ENCODE measurements at regions not wholly inside any gene's neighbourhood (a gene's known extent, or its start where the extent isn't known, plus 50 kb on each side); places are given as distances from the start of the nearest gene placed in this dataset.

- no peak overlapping the region for H3K9ac ChIP-seq (ENCODE audit: low read length)
- no peak overlapping the region for H3K4me3 Mint-ChIP-seq
Measured at GRCh38 chr12:123034865-123035264, 54.4 kb downstream of the ARL6IP4 start.

More at GRCh38 chr12:123034865-123035264, 54.4 kb downstream of the ARL6IP4 start:
- Histone ChIP-seq H3K27ac (ENCODE audit: low read length in 2 of 2) (no peak overlapping the region), H4K20me1 (ENCODE audit: control insufficient read depth, insufficient read depth, low read length, poor library complexity, severe bottlenecking) (no peaks in the 10 kb centered on the region), H3K4me3 (ENCODE audit: control extremely low read depth in 1 of 5, extremely low read depth in 1 of 5, insufficient read depth in 1 of 5, low read depth in 2 of 5, low read length in 4 of 5) (no peak overlapping the region), H3K9me3 (ENCODE audit: control extremely low read depth in 1 of 3, control insufficient read depth in 2 of 3, insufficient read depth in 1 of 3, low read length in 2 of 3) (no peaks in the 10 kb centered on the region), H3K36me3 (replicated peaks in 1 of 2; ENCODE audit: control extremely low read depth in 1 of 2, control insufficient read depth in 1 of 2, extremely low read depth in 1 of 2, insufficient read depth in 2 of 2, low read length in 1 of 2) (peaks cover 0 to 4% of the 10 kb centered on the region in 2 experiments), H3K4me2 (replicated peaks; ENCODE audit: low read depth, low read length, poor library complexity, severe bottlenecking) (no peak overlapping the region), H3K27me3 (replicated peaks in 1 of 4; ENCODE audit: control extremely low read depth in 1 of 4, control insufficient read depth in 3 of 4, insufficient read depth in 4 of 4, low read length in 3 of 4) (no peaks in the 10 kb centered on the region), H3K4me1 (ENCODE audit: control insufficient read depth in 2 of 2, insufficient read depth in 2 of 2, low read length in 2 of 2) (peaks cover 9 to 14% of the 10 kb centered on the region in 2 donors), H2AFZ (ENCODE audit: insufficient read depth, low read depth, low read length, poor library complexity, severe bottlenecking) (no peak overlapping the region), H3K79me2 (ENCODE audit: control insufficient read depth, insufficient read depth, low read length) (no peaks in the 10 kb centered on the region)
- ChIA-PET CTCF (interaction anchor here (0.9 to 1.5 kb wide), 2 partner anchors 10 to 196 kb away, joined by 3 to 4 read pairs; no protein-coding TSS in a partner anchor), POLR2A (interaction anchor here (0.6 kb wide), 1 partner anchor 23 kb away, joined by 6 read pairs; no protein-coding TSS in a partner anchor)
- 50% methylated on average over 2 of the region's 4 CpGs for WGBS (ENCODE audit: insufficient coverage)
- no peaks in the 10 kb centered on the region for H3K27me3 Mint-ChIP-seq
- H3K9me3 Mint-ChIP-seq (ENCODE audit: insufficient read depth) = no peaks in the 10 kb centered on the region
- ATAC-seq (ENCODE audit: low read depth) = no peak
- peaks cover 13% of the 10 kb centered on the region for H3K4me1 Mint-ChIP-seq
- no peak for DNase-seq
- intact Hi-C loops (cut with micrococcal nuclease) = no loop called here
- TF ChIP-seq EZH2 (IDR thresholded peaks at IDR 0.05; ENCODE audit: borderline replicate concordance, insufficient read depth, low read depth, low read length, poor library complexity, severe bottlenecking) (no peak), CTCF (IDR thresholded peaks at IDR 0.05) (no peak)
- H3K27ac Mint-ChIP-seq = no peak overlapping the region

Measured in B cell (primary cell).